SK-N-SH treated with all-trans-retinoic acid at 6 μM for 48 hours (cell line): ENCODE measurements at regions not wholly inside any gene's neighbourhood (a gene's known extent, or its start where the extent isn't known, plus 50 kb on each side); places are given as distances from the start of the nearest gene placed in this dataset.

Experiments
- ATAC-seq: fragments of 200-7000 bp; cut with Tn5 transposase; 3 replicates; pipeline ENCODE4 v1.9.1; 2020; ENCODE audit warnings: mild to moderate bottlenecking, moderate library complexity
- ARNTL ChIP-seq: fragments of 450-650 bp; formaldehyde crosslinking; IDR thresholded peaks from 2 replicates; pipeline ENCODE4 v1.5.0; 2020; ENCODE audit warnings: low read depth, mild to moderate bottlenecking, moderate library complexity, borderline replicate concordance
- BACH2 ChIP-seq: fragments of 250-450 bp; sonication (Bioruptor Pico); IDR thresholded peaks from 2 replicates; pipeline ENCODE4 v1.9.0; 2021; ENCODE audit warnings: mild to moderate bottlenecking, borderline replicate concordance
- CSDC2 ChIP-seq: fragments of 250-450 bp; sonication (Bioruptor Pico); IDR thresholded peaks from 2 replicates; pipeline ENCODE4 v1.5.0; 2020; ENCODE audit warnings: mild to moderate bottlenecking, moderate library complexity
- ESRRG ChIP-seq: fragments of 250-450 bp; sonication (Bioruptor Pico); IDR thresholded peaks from 2 replicates; pipeline ENCODE4 v1.6.1; 2021; ENCODE audit warnings: mild to moderate bottlenecking
- GLIS3 ChIP-seq: fragments of 250-450 bp; sonication (Bioruptor Pico); IDR thresholded peaks from 2 replicates; pipeline ENCODE4 v1.5.0; 2020; ENCODE audit warnings: mild to moderate bottlenecking, moderate library complexity
- ISL1 ChIP-seq: fragments of 250-450 bp; sonication (Bioruptor Pico); IDR thresholded peaks from 2 replicates; pipeline ENCODE4 v2.1.2; 2022; ENCODE audit warnings: mild to moderate bottlenecking, moderate library complexity
- OSR1 ChIP-seq: fragments of 250-450 bp; sonication (Bioruptor Pico); IDR thresholded peaks from 2 replicates; pipeline ENCODE4 v1.8.0; 2022; ENCODE audit warnings: moderate library complexity, mild to moderate bottlenecking, inconsistent platforms
- PATZ1 ChIP-seq: fragments of 250-450 bp; sonication (Bioruptor Pico); IDR thresholded peaks from 2 replicates; pipeline ENCODE4 v1.8.0; 2020; ENCODE audit warnings: mild to moderate bottlenecking, moderate library complexity, borderline replicate concordance
- POU6F1 ChIP-seq: fragments of 250-450 bp; sonication (Bioruptor Pico); IDR thresholded peaks from 2 replicates; pipeline ENCODE4 v1.8.0; 2021; ENCODE audit warnings: low read depth, mild to moderate bottlenecking, moderate library complexity, borderline replicate concordance
- PPARA ChIP-seq: fragments of 250-450 bp; sonication (Bioruptor Pico); IDR thresholded peaks from 2 replicates; pipeline ENCODE4 v1.5.0; 2020; ENCODE audit warnings: mild to moderate bottlenecking, borderline replicate concordance
- RARB ChIP-seq: fragments of 250-450 bp; sonication (Bioruptor Pico); IDR thresholded peaks from 2 replicates; pipeline ENCODE4 v1.8.0; 2021; ENCODE audit warnings: mild to moderate bottlenecking, moderate library complexity
- SNAI2 ChIP-seq: fragments of 250-450 bp; sonication (Bioruptor Pico); IDR thresholded peaks from 2 replicates; pipeline ENCODE4 v1.5.0; 2020; ENCODE audit warnings: mild to moderate bottlenecking, moderate library complexity
- TCF4 ChIP-seq: fragments of 250-450 bp; sonication (Bioruptor Pico); IDR thresholded peaks from 2 replicates; pipeline ENCODE4 v1.8.0; 2021; ENCODE audit warnings: mild to moderate bottlenecking, moderate library complexity, borderline replicate concordance
- TOX ChIP-seq: fragments of 250-450 bp; sonication (Bioruptor Pico); IDR thresholded peaks from 2 replicates; pipeline ENCODE4 v1.8.0; 2021; ENCODE audit warnings: mild to moderate bottlenecking, moderate library complexity, borderline replicate concordance
- TSHZ2 ChIP-seq: fragments of 250-450 bp; sonication (Bioruptor Pico); IDR thresholded peaks from 2 replicates; pipeline ENCODE4 v1.5.0; 2020; ENCODE audit warnings: mild to moderate bottlenecking, moderate library complexity
- ZFP3 ChIP-seq: fragments of 250-450 bp; sonication (Bioruptor Pico); IDR thresholded peaks from 2 replicates; pipeline ENCODE4 v1.5.0; 2020; ENCODE audit warnings: mild to moderate bottlenecking, moderate library complexity
- ZFP30 ChIP-seq: fragments of 450-650 bp; formaldehyde crosslinking; IDR thresholded peaks from 2 replicates; pipeline ENCODE4 v1.5.0; 2022; ENCODE audit warnings: mild to moderate bottlenecking, moderate library complexity
- ZNF565 ChIP-seq: fragments of 450-650 bp; formaldehyde crosslinking; conservative IDR thresholded peaks from 2 replicates; pipeline ENCODE4 v1.5.0; 2020; ENCODE audit warnings: low read depth, mild to moderate bottlenecking, moderate library complexity
- ZNF70 ChIP-seq: fragments of 450-650 bp; formaldehyde crosslinking; IDR thresholded peaks from 2 replicates; pipeline ENCODE4 v1.5.0; 2020; ENCODE audit warnings: mild to moderate bottlenecking, moderate library complexity
- ZNF8 ChIP-seq: fragments of 450-650 bp; formaldehyde crosslinking; IDR thresholded peaks from 2 replicates; pipeline ENCODE4 v1.5.0; 2020; ENCODE audit warnings: mild to moderate bottlenecking, moderate library complexity
- TF ChIP-seq, protein P1 (sequence below): fragments of 250-450 bp; sonication (Bioruptor Pico); IDR thresholded peaks from 2 replicates; pipeline ENCODE4 v1.5.1; 2021; ENCODE audit warnings: mild to moderate bottlenecking, moderate library complexity

DNA sequence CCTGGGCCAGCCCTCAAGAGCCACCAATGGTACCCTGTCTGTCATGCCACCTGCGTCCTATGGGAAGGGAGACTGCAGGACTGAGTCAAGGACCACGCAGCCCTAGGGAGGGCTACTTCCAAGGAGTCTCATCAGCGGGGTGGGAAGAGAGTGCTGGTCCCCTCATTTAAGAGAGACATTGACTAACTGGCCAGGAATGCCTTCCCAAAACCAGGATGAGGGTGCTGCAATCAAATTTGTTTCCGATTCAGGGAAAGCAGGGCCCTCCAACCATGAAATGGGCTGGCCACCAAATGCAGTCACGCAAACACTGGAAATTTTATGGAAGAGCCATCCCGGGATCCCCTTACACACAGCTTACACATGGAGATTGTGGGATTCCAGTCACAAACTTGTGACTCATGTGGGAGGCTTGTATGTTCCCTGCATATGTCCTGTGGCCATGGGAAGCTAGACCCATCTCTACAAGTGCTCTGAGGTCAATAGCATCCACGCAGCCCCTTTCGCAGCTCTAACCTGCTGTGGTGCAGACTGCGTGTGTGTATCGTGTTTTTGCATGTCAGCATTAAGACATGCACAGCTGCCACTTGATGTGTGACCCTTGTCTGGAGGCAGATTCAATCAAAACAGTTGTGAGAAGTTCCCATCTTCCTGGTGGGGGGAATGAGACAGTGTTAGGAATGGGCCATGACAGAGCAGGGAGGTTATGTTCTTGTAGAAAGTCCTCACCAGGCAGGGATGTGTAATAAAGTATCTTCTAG, 53.0 kb upstream of the CST7 start (continued):
- TF ChIP-seq POU6F1 (no peak), ISL1 (no peak), ZNF70 (CRISPR knock-in tag) (no peak)

GRCh38 chr20:24896984-24897383, 52.1 kb upstream of the CST7 start:
- TF ChIP-seq ARNTL (CRISPR knock-in tag) (no peak), TOX (CRISPR knock-in tag) (no peak), ESRRG (CRISPR knock-in tag) (no peak), SNAI2 (CRISPR knock-in tag) (no peak), PPARA (CRISPR knock-in tag) (no peak), POU6F1 (no peak), CSDC2 (no peak), ZNF70 (CRISPR knock-in tag) (no peak), BACH2 (CRISPR knock-in tag) (no peak), ZNF8 (CRISPR knock-in tag) (no peak)
- no peak for ATAC-seq

- ATAC-seq: no peak
- TF ChIP-seq ZFP30 (CRISPR knock-in tag) (no peak), ZNF70 (CRISPR knock-in tag) (no peak), ESRRG (CRISPR knock-in tag) (no peak), OSR1 (CRISPR knock-in tag) (no peak), PPARA (CRISPR knock-in tag) (no peak), SNAI2 (CRISPR knock-in tag) (no peak), ZNF8 (CRISPR knock-in tag) (no peak), RARB (CRISPR knock-in tag) (no peak), ZFP3 (CRISPR knock-in tag) (no peak), CSDC2 (no peak), BACH2 (CRISPR knock-in tag) (no peak), ZNF565 (CRISPR knock-in tag) (no peak), GLIS3 (no peak), TOX (CRISPR knock-in tag) (no peak), TCF4 (no peak), TSHZ2 (CRISPR knock-in tag) (no peak), PATZ1 (no peak)
- TF ChIP-seq, protein P1, sequence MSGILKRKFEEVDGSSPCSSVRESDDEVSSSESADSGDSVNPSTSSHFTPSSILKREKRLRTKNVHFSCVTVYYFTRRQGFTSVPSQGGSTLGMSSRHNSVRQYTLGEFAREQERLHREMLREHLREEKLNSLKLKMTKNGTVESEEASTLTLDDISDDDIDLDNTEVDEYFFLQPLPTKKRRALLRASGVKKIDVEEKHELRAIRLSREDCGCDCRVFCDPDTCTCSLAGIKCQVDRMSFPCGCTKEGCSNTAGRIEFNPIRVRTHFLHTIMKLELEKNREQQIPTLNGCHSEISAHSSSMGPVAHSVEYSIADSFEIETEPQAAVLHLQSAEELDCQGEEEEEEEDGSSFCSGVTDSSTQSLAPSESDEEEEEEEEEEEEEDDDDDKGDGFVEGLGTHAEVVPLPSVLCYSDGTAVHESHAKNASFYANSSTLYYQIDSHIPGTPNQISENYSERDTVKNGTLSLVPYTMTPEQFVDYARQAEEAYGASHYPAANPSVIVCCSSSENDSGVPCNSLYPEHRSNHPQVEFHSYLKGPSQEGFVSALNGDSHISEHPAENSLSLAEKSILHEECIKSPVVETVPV (CRISPR knock-in tag): no peak
These were observed 51.1 kb upstream of the CST7 start for GRCh38 chr20:24897974-24898373.
